Stimulated activated CD8-positive, alpha-beta memory T cell treated with anti-CD3 and anti-CD28 coated beads, Interleukin-7, amount 100 ng/mL, for 4 hours (primary cell): ENCODE measurements at regions not wholly inside any gene's neighbourhood (a gene's known extent, or its start where the extent isn't known, plus 50 kb on each side); places are given as distances from the start of the nearest gene placed in this dataset.
"Not testable (repeated sequence)": the region's sequence is repeated elsewhere in the genome, so short reads cannot be mapped to it uniquely, and the experiment has no call there.

Experiments
- DNase-seq, 2 donors: peaks; one replicate each; pipeline ENCODE4 v3.0.0-alpha.2; 2020; ENCODE audit warnings: low read depth in 2 of 2

GRCh38 chr1:83511146-83511726, 487.7 kb downstream of the TTLL7 start:
- DNase-seq, result no peak

GRCh38 chr1:83509301-83509781, 489.6 kb downstream of the TTLL7 start:
- no peak for DNase-seq

- DNase-seq, result peak; percentile 3 to 24
These were observed 490.3 kb downstream of the TTLL7 start for GRCh38 chr1:83508485-83509151.

GRCh38 chr1:83505148-83505547, 493.8 kb downstream of the TTLL7 start:
- no peak for DNase-seq

GRCh38 chr1:83503153-83503552, 495.8 kb downstream of the TTLL7 start:
- no peak for DNase-seq

GRCh38 chr1:83500987-83501591, 497.8 kb downstream of the TTLL7 start:
- no peak for DNase-seq

- DNase-seq, result no peak
These were observed 498.4 kb downstream of the TTLL7 start for GRCh38 chr1:83500531-83500930.

- DNase-seq, result no peak
These were observed 498.9 kb downstream of the TTLL7 start for GRCh38 chr1:83499998-83500397.

GRCh38 chr1:83497563-83497962, 501.4 kb downstream of the TTLL7 start:
- no peak for DNase-seq

- DNase-seq, result no peak
These were observed 503.4 kb downstream of the TTLL7 start for GRCh38 chr1:83495560-83495959.

GRCh38 chr1:83493633-83494032, 505.3 kb downstream of the TTLL7 start:
- DNase-seq, result no peak

- no peak for DNase-seq
These were observed 507.0 kb downstream of the TTLL7 start for GRCh38 chr1:83491930-83492329.

- no peak for DNase-seq
These were observed 507.9 kb downstream of the TTLL7 start for GRCh38 chr1:83490988-83491387.

GRCh38 chr1:83488105-83488504, 510.8 kb downstream of the TTLL7 start:
- not testable (repeated sequence) for DNase-seq

GRCh38 chr1:83487460-83487859, 511.5 kb downstream of the TTLL7 start:
- DNase-seq, result not testable (repeated sequence)

- DNase-seq, result not testable (repeated sequence)
These were observed 513.5 kb downstream of the TTLL7 start for GRCh38 chr1:83485314-83486019.

GRCh38 chr1:83481284-83481683, 517.6 kb downstream of the TTLL7 start:
- not testable (repeated sequence) for DNase-seq

GRCh38 chr1:83479591-83480239, 519.2 kb downstream of the TTLL7 start:
- DNase-seq, result not testable (repeated sequence)

GRCh38 chr1:83478127-83478526, 520.8 kb downstream of the TTLL7 start:
- not testable (repeated sequence) for DNase-seq

- DNase-seq, result not testable (repeated sequence)
These were observed 522.4 kb downstream of the TTLL7 start for GRCh38 chr1:83476518-83476917.

- DNase-seq, result not testable (repeated sequence)
These were observed 524.0 kb downstream of the TTLL7 start for GRCh38 chr1:83474946-83475345.

GRCh38 chr1:83473986-83474385, 524.9 kb downstream of the TTLL7 start:
- not testable (repeated sequence) for DNase-seq
